CD14-positive monocyte (primary cell): ENCODE measurements at regions not wholly inside any gene's neighbourhood (a gene's known extent, or its start where the extent isn't known, plus 50 kb on each side); places are given as distances from the start of the nearest gene placed in this dataset.

Experiments used
- DNase-seq, 3 donors: peaks; one replicate each; pipeline ENCODE4 v3.0.0-alpha.2; 2011 to 2022
- H2AFZ ChIP-seq: 2 replicates; pipeline ENCODE4 v1.6.0; 2012; ENCODE audit warnings: mild to moderate bottlenecking, low read depth, low read length, inconsistent platforms; ENCODE audit not compliant: insufficient read depth, poor library complexity, severe bottlenecking
- H3K27ac ChIP-seq, 2 donors: 1 replicate in 1 of 2; 2 replicates in 1 of 2; pipeline ENCODE4 v1.5.1; 2012 to 2013; ENCODE audit warnings: low read length in 2 of 2, control low read depth in 1 of 2, inconsistent platforms in 1 of 2, low read depth in 1 of 2, mild to moderate bottlenecking in 1 of 2
- H3K27me3 ChIP-seq, 2 donors: one replicate each; pipeline versions ENCODE4 v1.6.0 to v1.6.1; 2011 to 2013; ENCODE audit warnings: low read length in 2 of 2; ENCODE audit not compliant: control insufficient read depth in 2 of 2, insufficient read depth in 2 of 2
- H3K36me3 ChIP-seq, 2 donors: replicated peaks in 1 of 2; 1 replicate in 1 of 2; 2 replicates in 1 of 2; pipeline versions ENCODE4 v1.5.1 to v1.6.1; 2012 to 2013; ENCODE audit warnings: low read length in 2 of 2, control low read depth in 1 of 2, inconsistent platforms in 1 of 2, mild to moderate bottlenecking in 1 of 2; ENCODE audit not compliant: insufficient read depth in 2 of 2, control insufficient read depth in 1 of 2
- H3K4me1 ChIP-seq, 2 donors: 1 replicate in 1 of 2; 2 replicates in 1 of 2; pipeline versions ENCODE4 v1.5.1 to v1.6.1; 2012 to 2013; ENCODE audit warnings: low read length in 2 of 2, control low read depth in 1 of 2, inconsistent platforms in 1 of 2, mild to moderate bottlenecking in 1 of 2, moderate library complexity in 1 of 2; ENCODE audit not compliant: insufficient read depth in 2 of 2, control insufficient read depth in 1 of 2
- H3K4me2 ChIP-seq: replicated peaks from 2 replicates; pipeline ENCODE3; 2012; ENCODE audit warnings: low read length, moderate library complexity, mild to moderate bottlenecking; ENCODE audit not compliant: poor library complexity, severe bottlenecking; ENCODE audit errors: extremely low read depth
- H3K4me3 ChIP-seq, 3 experiments: fragments of 200-600 bp in 1 of 3; sonication (generic) in 1 of 3; replicated peaks in 1 of 3; 1 replicate in 2 of 3; 2 replicates in 1 of 3; pipeline ENCODE4 v1.5.1; 2011 to 2013; ENCODE audit warnings: low read length in 3 of 3, mild to moderate bottlenecking in 3 of 3, control low read depth in 2 of 3, low read depth in 2 of 3, inconsistent platforms in 1 of 3, moderate library complexity in 1 of 3
- H3K79me2 ChIP-seq: 2 replicates; pipeline ENCODE4 v1.6.0; 2012; ENCODE audit warnings: mild to moderate bottlenecking, control low read depth, inconsistent platforms, low read length, moderate library complexity; ENCODE audit not compliant: insufficient read depth
- H3K9ac ChIP-seq: 2 replicates; pipeline ENCODE4 v1.6.0; 2017; ENCODE audit warnings: low read length, mild to moderate bottlenecking; ENCODE audit not compliant: insufficient read depth, poor library complexity, severe bottlenecking
- H3K9me3 ChIP-seq, 2 donors: replicated peaks in 1 of 2; 1 replicate in 1 of 2; 2 replicates in 1 of 2; pipeline versions ENCODE4 v1.5.1 to v1.6.1; 2012 to 2013; ENCODE audit warnings: low read length in 2 of 2, control low read depth in 1 of 2; ENCODE audit not compliant: control insufficient read depth in 1 of 2, insufficient read depth in 1 of 2
- H4K20me1 ChIP-seq: 2 replicates; pipeline ENCODE4 v1.6.0; 2012; ENCODE audit warnings: mild to moderate bottlenecking, low read length, control low read depth, moderate library complexity; ENCODE audit not compliant: insufficient read depth
- H3K27ac Mint-ChIP-seq, 7 donors: one replicate each; pipeline ENCODE4 v1.8.0; 2020; ENCODE audit warnings: mild to moderate bottlenecking in 7 of 7, mixed read lengths in 7 of 7, moderate library complexity in 6 of 7, inconsistent platforms in 2 of 7
- H3K27me3 Mint-ChIP-seq, 3 donors: one replicate each; pipeline ENCODE4 v1.8.0; 2021 to 2022; ENCODE audit warnings: low read depth in 3 of 3, mild to moderate bottlenecking in 3 of 3, mixed read lengths in 3 of 3, moderate library complexity in 3 of 3, inconsistent platforms in 1 of 3
- H3K36me3 Mint-ChIP-seq, 2 donors: one replicate each; pipeline ENCODE4 v1.8.0; 2020; ENCODE audit warnings: mixed read lengths in 2 of 2, inconsistent platforms in 1 of 2, mild to moderate bottlenecking in 1 of 2
- H3K4me1 Mint-ChIP-seq: one replicate; pipeline ENCODE4 v1.8.0; 2020; ENCODE audit warnings: mild to moderate bottlenecking, mixed read lengths
- H3K4me3 Mint-ChIP-seq, 2 donors: one replicate each; pipeline ENCODE4 v1.8.0; 2020; ENCODE audit warnings: mild to moderate bottlenecking in 2 of 2, mixed read lengths in 2 of 2, moderate library complexity in 1 of 2
- H3K9me3 Mint-ChIP-seq, 7 donors: one replicate each; pipeline ENCODE4 v1.8.0; 2020 to 2022; ENCODE audit warnings: mixed read lengths in 7 of 7, mild to moderate bottlenecking in 6 of 7, moderate library complexity in 6 of 7, inconsistent platforms in 2 of 7
- WGBS: methylation state at CpG from one replicate; pipeline ENCODE4 v1.1.5; 2013; ENCODE audit warnings: missing lambda C conversion rate; ENCODE audit not compliant: insufficient coverage; 5-methylcytosine and 5-hydroxymethylcytosine counted together
- intact Hi-C, 2 donors: fragments of 100-400 bp; cut with micrococcal nuclease; formaldehyde crosslinking; loops; one replicate each; pipeline versions ENCODE4 v1.15.0 to v1.15.1; 2023
- TF ChIP-seq, protein P1 (sequence below): fragments of 200-600 bp; IDR thresholded peaks from one replicate; pipeline ENCODE4 v1.8.0; 2022; ENCODE audit warnings: antibody characterized with exemption, mild to moderate bottlenecking

DNA sequence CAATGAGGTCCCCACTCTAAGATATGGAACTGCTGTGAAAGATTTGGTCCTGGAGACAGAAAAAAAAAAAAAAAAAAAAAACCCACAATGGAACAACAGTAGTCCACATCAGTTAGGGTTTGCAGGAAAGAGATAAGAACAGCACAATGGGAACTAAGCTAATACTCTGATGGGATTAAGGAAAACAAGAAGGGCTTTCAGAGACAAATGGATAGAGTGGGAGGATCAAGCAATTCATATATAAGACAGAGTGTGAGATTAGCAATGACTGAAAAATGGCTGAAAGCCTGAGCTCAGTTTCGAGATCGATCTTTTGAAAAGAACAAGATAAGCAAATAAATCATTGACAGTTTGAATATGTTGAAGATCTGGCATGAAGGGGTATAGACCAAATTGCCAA is 188.4 kb upstream of the TRPC5 start:
- Histone ChIP-seq H3K9me3 (no peaks in the 10 kb centered on the region), H3K4me1 (no peaks in the 10 kb centered on the region), H3K79me2 (no peaks in the 10 kb centered on the region), H3K4me2 (no peak overlapping the region), H3K4me3 (no peak overlapping the region), H3K36me3 (no peaks in the 10 kb centered on the region), H3K27me3 (no peaks in the 10 kb centered on the region), H4K20me1 (no peaks in the 10 kb centered on the region), H3K9ac (no peak overlapping the region), H3K27ac (no peak overlapping the region), H2AFZ (no peak overlapping the region)
- no CpG with 5 or more reads among the region's 2 CpGs for whole genome bisulfite sequencing
- H3K36me3 Mint-ChIP-seq = no peaks in the 10 kb centered on the region
- intact Hi-C loops = no loop called here
- no peak for DNase-seq
- TF ChIP-seq, protein P1, sequence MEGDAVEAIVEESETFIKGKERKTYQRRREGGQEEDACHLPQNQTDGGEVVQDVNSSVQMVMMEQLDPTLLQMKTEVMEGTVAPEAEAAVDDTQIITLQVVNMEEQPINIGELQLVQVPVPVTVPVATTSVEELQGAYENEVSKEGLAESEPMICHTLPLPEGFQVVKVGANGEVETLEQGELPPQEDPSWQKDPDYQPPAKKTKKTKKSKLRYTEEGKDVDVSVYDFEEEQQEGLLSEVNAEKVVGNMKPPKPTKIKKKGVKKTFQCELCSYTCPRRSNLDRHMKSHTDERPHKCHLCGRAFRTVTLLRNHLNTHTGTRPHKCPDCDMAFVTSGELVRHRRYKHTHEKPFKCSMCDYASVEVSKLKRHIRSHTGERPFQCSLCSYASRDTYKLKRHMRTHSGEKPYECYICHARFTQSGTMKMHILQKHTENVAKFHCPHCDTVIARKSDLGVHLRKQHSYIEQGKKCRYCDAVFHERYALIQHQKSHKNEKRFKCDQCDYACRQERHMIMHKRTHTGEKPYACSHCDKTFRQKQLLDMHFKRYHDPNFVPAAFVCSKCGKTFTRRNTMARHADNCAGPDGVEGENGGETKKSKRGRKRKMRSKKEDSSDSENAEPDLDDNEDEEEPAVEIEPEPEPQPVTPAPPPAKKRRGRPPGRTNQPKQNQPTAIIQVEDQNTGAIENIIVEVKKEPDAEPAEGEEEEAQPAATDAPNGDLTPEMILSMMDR = no peak
- H3K4me3 Mint-ChIP-seq = no peak overlapping the region
- H3K27ac Mint-ChIP-seq = no peak overlapping the region
- H3K27me3 Mint-ChIP-seq = peaks cover 0 to 2% (median 2%) of the 10 kb centered on the region in 3 donors
- H3K9me3 Mint-ChIP-seq = peaks cover 0 to 4% (median 0%) of the 10 kb centered on the region in 7 donors
- no peaks in the 10 kb centered on the region for H3K4me1 Mint-ChIP-seq

DNA sequence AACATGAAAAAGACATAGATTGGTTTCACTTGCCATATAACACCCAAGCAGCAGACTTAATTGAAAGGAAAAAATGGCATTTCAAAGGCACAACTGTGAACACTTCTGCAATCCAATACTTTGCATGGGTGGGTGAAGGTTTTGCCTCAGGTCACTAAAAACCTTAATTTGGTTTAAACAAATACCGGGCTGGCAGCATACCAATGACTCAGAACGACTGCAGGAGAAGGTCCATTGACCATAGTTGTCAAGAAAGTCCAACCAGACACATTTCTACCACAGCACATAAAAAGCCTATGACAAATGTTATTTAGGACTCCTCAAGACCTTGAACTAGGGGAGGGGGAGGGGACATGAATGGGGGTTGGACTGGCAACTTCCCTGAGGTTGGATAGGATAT is 183.6 kb upstream of the TRPC5 start:
- no peaks in the 10 kb centered on the region for H3K36me3 Mint-ChIP-seq
- WGBS = no CpG with 5 or more reads among the region's 2 CpGs
- H3K9me3 Mint-ChIP-seq = peaks cover 0 to 3% (median 0%) of the 10 kb centered on the region in 7 donors

More for the DNA sequence above, 183.6 kb upstream of the TRPC5 start:
- TF ChIP-seq, protein P1 = no peak
- no peak overlapping the region for H3K27ac ChIP-seq
- no peaks in the 10 kb centered on the region for H3K9me3 ChIP-seq
- Mint-ChIP-seq H3K4me1 (no peaks in the 10 kb centered on the region), H3K27me3 (peaks cover 0 to 4% (median 0%) of the 10 kb centered on the region in 3 donors), H3K4me3 (no peak overlapping the region), H3K27ac (no peak overlapping the region)
- no peak overlapping the region for H3K9ac ChIP-seq
- no peak overlapping the region for H3K4me2 ChIP-seq
- no peak overlapping the region for H2AFZ ChIP-seq
- no peaks in the 10 kb centered on the region for H3K36me3 ChIP-seq
- intact Hi-C loops = no loop called here
- H4K20me1 ChIP-seq = no peaks in the 10 kb centered on the region
- H3K79me2 ChIP-seq = no peaks in the 10 kb centered on the region
- no peak overlapping the region for H3K4me3 ChIP-seq
- H3K4me1 ChIP-seq = no peaks in the 10 kb centered on the region
- DNase-seq = no peak
- no peaks in the 10 kb centered on the region for H3K27me3 ChIP-seq
